Upper lobe of left lung (tissue), 4 donors: ENCODE measurements at regions not wholly inside any gene's neighbourhood (a gene's known extent, or its start where the extent isn't known, plus 50 kb on each side); places are given as distances from the start of the nearest gene placed in this dataset.

ENCODE experiments used
- POLR2A ChIP-seq, 4 donors: fragments of 450-650 bp; IDR thresholded peaks; one replicate each; pipeline ENCODE4 v1.5.1; 2016 to 2017; ENCODE audit warnings: antibody characterized with exemption in 4 of 4, mild to moderate bottlenecking in 2 of 4
- POLR2AphosphoS5 ChIP-seq, 2 donors: sonication (generic); formaldehyde crosslinking; IDR thresholded peaks; one replicate each; pipeline ENCODE4 v1.5.1; 2017; ENCODE audit warnings: antibody characterized with exemption in 2 of 2

DNA sequence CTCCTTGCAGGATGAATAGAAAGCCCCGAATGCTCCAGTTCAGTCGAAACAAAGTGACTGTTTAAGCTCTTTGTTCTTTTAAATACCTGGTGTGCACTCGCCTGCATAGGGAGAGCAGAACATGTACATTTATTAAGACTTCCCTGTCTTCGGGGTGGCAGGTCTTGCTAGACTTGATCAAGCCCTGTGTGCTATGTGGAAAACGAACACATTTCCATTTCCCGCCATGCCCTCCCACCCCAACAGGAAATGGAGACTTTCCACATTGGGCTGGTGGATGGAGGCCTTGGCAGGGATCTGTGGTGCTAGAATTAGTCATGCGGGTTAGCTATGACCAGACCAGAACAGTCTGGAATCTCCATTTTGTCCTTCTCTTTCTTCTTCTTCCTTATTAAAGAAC lies 321.0 kb upstream of the THSD7B start:
- TF ChIP-seq POLR2AphosphoS5 (IDR thresholded peaks at IDR 0.05) (no peak), POLR2A (IDR thresholded peaks at IDR 0.05) (no peak)
